Mesenchymal stem cell (in vitro differentiated cells and primary cell): ENCODE measurements at regions not wholly inside any gene's neighbourhood (a gene's known extent, or its start where the extent isn't known, plus 50 kb on each side); places are given as distances from the start of the nearest gene placed in this dataset.

ENCODE experiments used
- DNase-seq: peaks from one replicate; pipeline ENCODE4 v3.0.0-alpha.2; 2013
- H2AFZ ChIP-seq: one replicate; pipeline ENCODE4 v1.6.1; 2013; ENCODE audit warnings: low read depth, mild to moderate bottlenecking, control low read depth, inconsistent platforms, low read length, moderate library complexity
- H2AK5ac ChIP-seq: 2 replicates; pipeline ENCODE4 v1.6.1; 2013; ENCODE audit warnings: low read length, moderate library complexity, mild to moderate bottlenecking, inconsistent platforms; ENCODE audit not compliant: severe bottlenecking
- H2BK120ac ChIP-seq: one replicate; pipeline ENCODE4 v1.6.1; 2013; ENCODE audit warnings: low read depth, mild to moderate bottlenecking, inconsistent platforms, low read length, moderate library complexity
- H2BK12ac ChIP-seq, 2 experiments: one replicate each; pipeline ENCODE4 v1.6.1; 2013; ENCODE audit warnings: inconsistent platforms in 2 of 2, low read length in 2 of 2, mild to moderate bottlenecking in 2 of 2, moderate library complexity in 2 of 2, control low read depth in 1 of 2
- H2BK15ac ChIP-seq: one replicate; pipeline ENCODE4 v1.6.1; 2013; ENCODE audit warnings: mild to moderate bottlenecking, low read depth, inconsistent platforms; ENCODE audit not compliant: poor library complexity, severe bottlenecking
- H2BK5ac ChIP-seq: 2 replicates; pipeline ENCODE4 v1.6.1; 2013; ENCODE audit warnings: low read depth, mild to moderate bottlenecking, low read length, control low read depth, inconsistent platforms; ENCODE audit not compliant: poor library complexity, severe bottlenecking
- H3K14ac ChIP-seq, 2 experiments: one replicate each; pipeline ENCODE4 v1.6.1; 2013; ENCODE audit warnings: inconsistent platforms in 2 of 2, low read length in 2 of 2, control low read depth in 1 of 2, mild to moderate bottlenecking in 1 of 2, moderate library complexity in 1 of 2
- H3K18ac ChIP-seq, 2 experiments: one replicate each; pipeline ENCODE4 v1.6.1; 2013; ENCODE audit warnings: inconsistent platforms in 2 of 2, low read length in 2 of 2, control low read depth in 1 of 2, low read depth in 1 of 2, mild to moderate bottlenecking in 1 of 2
- H3K23ac ChIP-seq, 2 experiments: one replicate each; pipeline ENCODE4 v1.6.1; 2013; ENCODE audit warnings: inconsistent platforms in 2 of 2, low read length in 2 of 2, mild to moderate bottlenecking in 2 of 2, moderate library complexity in 2 of 2, control low read depth in 1 of 2
- H3K27ac ChIP-seq: 2 replicates; pipeline ENCODE4 v1.5.1; 2013; ENCODE audit warnings: mild to moderate bottlenecking, moderate library complexity, low read length, control low read depth, inconsistent platforms; ENCODE audit not compliant: poor library complexity, severe bottlenecking
- H3K27me3 ChIP-seq, 2 experiments: 2 replicates each; pipeline versions ENCODE4 v1.6.1 to v1.7.0; 2013; ENCODE audit warnings: low read length in 2 of 2, mild to moderate bottlenecking in 2 of 2, moderate library complexity in 2 of 2, control low read depth in 1 of 2, inconsistent platforms in 1 of 2; ENCODE audit not compliant: control insufficient read depth in 1 of 2, insufficient read depth in 1 of 2
- H3K36me3 ChIP-seq, 2 experiments: 2 replicates each; pipeline versions ENCODE4 v1.6.1 to v1.7.0; 2013; ENCODE audit warnings: low read length in 2 of 2, control low read depth in 1 of 2, inconsistent platforms in 1 of 2, low read depth in 1 of 2, mild to moderate bottlenecking in 1 of 2; ENCODE audit not compliant: insufficient read depth in 2 of 2, control insufficient read depth in 1 of 2
- H3K4ac ChIP-seq, 2 experiments: one replicate each; pipeline ENCODE4 v1.6.1; 2013; ENCODE audit warnings: inconsistent platforms in 2 of 2, low read length in 2 of 2, mild to moderate bottlenecking in 2 of 2, moderate library complexity in 2 of 2, control low read depth in 1 of 2, low read depth in 1 of 2
- H3K4me1 ChIP-seq: 2 replicates; pipeline ENCODE4 v1.6.1; 2013; ENCODE audit warnings: low read depth, low read length, control low read depth; ENCODE audit not compliant: control insufficient read depth, insufficient read depth
- H3K4me2 ChIP-seq: 2 replicates; pipeline ENCODE4 v1.6.1; 2013; ENCODE audit warnings: low read length, mild to moderate bottlenecking, inconsistent platforms; ENCODE audit not compliant: poor library complexity, severe bottlenecking
- H3K4me3 ChIP-seq, 2 experiments: 2 replicates each; pipeline versions ENCODE4 v1.5.1 to v1.7.0; 2013; ENCODE audit warnings: low read length in 2 of 2, mild to moderate bottlenecking in 2 of 2, control low read depth in 1 of 2, low read depth in 1 of 2; ENCODE audit not compliant: insufficient read depth in 1 of 2
- H3K79me1 ChIP-seq: replicated peaks from 2 replicates; pipeline ENCODE4 v1.6.1; 2013; ENCODE audit warnings: mild to moderate bottlenecking, control low read depth, low read length, inconsistent platforms; ENCODE audit not compliant: poor library complexity, severe bottlenecking
- H3K9ac ChIP-seq: 2 replicates; pipeline ENCODE4 v1.7.0; 2013; ENCODE audit warnings: mild to moderate bottlenecking, low read length, moderate library complexity
- H3K9me3 ChIP-seq: 2 replicates; pipeline ENCODE4 v1.7.0; 2013; ENCODE audit warnings: mild to moderate bottlenecking, low read length; ENCODE audit not compliant: control insufficient read depth
- H4K8ac ChIP-seq: one replicate; pipeline ENCODE4 v1.6.1; 2013; ENCODE audit warnings: inconsistent platforms, mild to moderate bottlenecking, low read length, moderate library complexity
- H4K91ac ChIP-seq: one replicate; pipeline ENCODE4 v1.6.1; 2013; ENCODE audit warnings: mild to moderate bottlenecking, low read length, inconsistent platforms
- WGBS: methylation state at CpG from one replicate; pipeline ENCODE4 v1.1.7; 2013; ENCODE audit warnings: mixed read lengths; 5-methylcytosine and 5-hydroxymethylcytosine counted together

DNA sequence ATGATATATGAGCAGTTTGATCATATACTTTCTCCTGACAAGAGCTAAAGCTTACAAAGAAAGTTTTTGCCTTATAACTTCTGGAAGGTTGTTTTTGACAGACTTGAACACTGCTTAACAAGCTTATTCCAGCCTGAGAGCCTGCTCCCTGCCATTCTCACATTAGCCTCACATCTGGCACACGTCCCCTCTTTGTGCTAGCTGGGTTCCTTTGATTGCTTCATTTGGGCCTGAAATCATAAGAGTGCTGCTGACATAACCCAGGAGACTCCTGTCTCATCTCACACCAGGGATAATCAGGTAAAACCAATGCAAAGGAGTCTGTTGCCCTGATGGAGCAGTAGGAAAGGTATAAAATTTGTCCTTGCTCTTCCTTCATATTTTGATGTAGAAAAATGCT is 1411.7 kb upstream of the B3GALT2 start:
- Histone ChIP-seq H2BK120ac (no peak overlapping the region), H2AFZ (no peak overlapping the region), H3K23ac (no peak overlapping the region), H3K18ac (no peak overlapping the region), H3K9ac (no peak overlapping the region), H2BK12ac (no peak overlapping the region), H3K79me1 (no peaks in the 10 kb centered on the region), H2AK5ac (no peak overlapping the region), H2BK5ac (no peak overlapping the region), H3K4me1 (no peaks in the 10 kb centered on the region), H3K27ac (no peak overlapping the region), H3K14ac (no peak overlapping the region), H2BK15ac (no peak overlapping the region), H3K36me3 (no peaks in the 10 kb centered on the region), H3K9me3 (peaks cover 4% of the 10 kb centered on the region), H3K4me3 (no peak overlapping the region), H3K4ac (no peak overlapping the region), H3K4me2 (no peak overlapping the region), H4K8ac (no peak overlapping the region), H3K27me3 (no peaks in the 10 kb centered on the region), H4K91ac (no peak overlapping the region)
- WGBS: 36% methylated on average over 1 of the region's 1 CpG
- no peak for DNase-seq

DNA sequence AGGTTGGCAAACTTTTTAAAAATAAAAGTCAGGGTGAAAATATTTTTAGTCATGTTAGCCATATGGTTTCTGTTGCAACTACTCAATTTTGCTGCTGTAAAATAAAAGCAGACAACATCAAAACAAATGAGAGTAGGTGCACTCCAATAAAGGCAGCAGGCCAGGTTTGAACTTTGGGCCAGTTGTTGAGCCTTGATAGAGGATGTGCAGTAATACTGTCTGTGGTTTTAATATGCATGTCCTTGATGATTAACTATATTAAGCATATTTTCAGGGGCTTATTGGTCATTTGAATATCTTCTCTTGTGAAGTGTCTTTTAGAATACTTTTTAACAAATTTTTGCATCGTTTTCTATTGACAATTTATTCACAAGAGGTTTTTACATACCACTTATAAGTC is 1399.9 kb upstream of the B3GALT2 start:
- no peak overlapping the region for H2BK12ac ChIP-seq
- H3K4ac ChIP-seq: no peak overlapping the region
- no peak overlapping the region for H2BK15ac ChIP-seq
- no peak overlapping the region for H4K91ac ChIP-seq
- no peak overlapping the region for H2BK120ac ChIP-seq
- H2BK5ac ChIP-seq: no peak overlapping the region
- H3K14ac ChIP-seq: no peak overlapping the region
- no CpG with 5 or more reads among the region's 1 CpG for WGBS
- no peak overlapping the region for H2AFZ ChIP-seq
- no peak overlapping the region for H2AK5ac ChIP-seq
- no peaks in the 10 kb centered on the region for H3K79me1 ChIP-seq
- H3K36me3 ChIP-seq: no peaks in the 10 kb centered on the region
- H3K9ac ChIP-seq: no peak overlapping the region
- no peak overlapping the region for H4K8ac ChIP-seq
- no peak overlapping the region for H3K4me2 ChIP-seq
- no peak overlapping the region for H3K23ac ChIP-seq
- DNase-seq: no peak
- H3K4me3 ChIP-seq: no peak overlapping the region
- no peak overlapping the region for H3K18ac ChIP-seq
- no peaks in the 10 kb centered on the region for H3K4me1 ChIP-seq
- H3K27me3 ChIP-seq: no peaks in the 10 kb centered on the region
- H3K27ac ChIP-seq: no peak overlapping the region
- peaks cover 40% of the 10 kb centered on the region for H3K9me3 ChIP-seq

DNA sequence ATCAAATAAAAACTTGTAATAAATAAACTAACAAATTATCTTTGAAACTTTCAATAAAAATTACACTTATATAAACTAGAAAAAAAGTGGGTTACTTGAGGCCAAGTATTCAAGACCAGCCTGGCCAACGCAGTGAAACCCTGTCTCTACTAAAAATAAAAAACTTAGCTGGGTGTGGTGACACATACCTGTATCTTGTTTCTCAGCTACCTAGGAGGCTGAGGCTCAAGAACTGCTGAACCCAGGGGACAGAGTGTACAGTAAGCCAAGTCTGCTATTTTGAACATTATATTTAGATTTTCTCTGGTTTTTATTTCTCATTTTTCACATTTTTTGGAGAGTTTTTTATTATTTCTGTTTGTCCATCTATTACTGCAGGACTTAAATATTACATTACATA is 1397.6 kb upstream of the B3GALT2 start:
- no peak overlapping the region for H3K27ac ChIP-seq
- no peak overlapping the region for H3K4ac ChIP-seq
- no peak overlapping the region for H2AK5ac ChIP-seq
- no peaks in the 10 kb centered on the region for H3K4me1 ChIP-seq
- DNase-seq: no peak
- no peak overlapping the region for H4K91ac ChIP-seq
- H2BK5ac ChIP-seq: no peak overlapping the region
- H2AFZ ChIP-seq: no peak overlapping the region
- no peak overlapping the region for H2BK15ac ChIP-seq
- H3K79me1 ChIP-seq: no peaks in the 10 kb centered on the region
- no peak overlapping the region for H3K4me3 ChIP-seq
- WGBS: 83% methylated on average over 1 of the region's 1 CpG
- no peak overlapping the region for H3K18ac ChIP-seq
- H3K14ac ChIP-seq: no peak overlapping the region
- H2BK12ac ChIP-seq: no peak overlapping the region
- H2BK120ac ChIP-seq: no peak overlapping the region
- no peak overlapping the region for H3K23ac ChIP-seq
- no peaks in the 10 kb centered on the region for H3K36me3 ChIP-seq
- no peak overlapping the region for H3K9ac ChIP-seq
- no peak overlapping the region for H3K4me2 ChIP-seq
- H3K9me3 ChIP-seq: peaks cover 34% of the 10 kb centered on the region
- no peak overlapping the region for H4K8ac ChIP-seq
- no peaks in the 10 kb centered on the region for H3K27me3 ChIP-seq

DNA sequence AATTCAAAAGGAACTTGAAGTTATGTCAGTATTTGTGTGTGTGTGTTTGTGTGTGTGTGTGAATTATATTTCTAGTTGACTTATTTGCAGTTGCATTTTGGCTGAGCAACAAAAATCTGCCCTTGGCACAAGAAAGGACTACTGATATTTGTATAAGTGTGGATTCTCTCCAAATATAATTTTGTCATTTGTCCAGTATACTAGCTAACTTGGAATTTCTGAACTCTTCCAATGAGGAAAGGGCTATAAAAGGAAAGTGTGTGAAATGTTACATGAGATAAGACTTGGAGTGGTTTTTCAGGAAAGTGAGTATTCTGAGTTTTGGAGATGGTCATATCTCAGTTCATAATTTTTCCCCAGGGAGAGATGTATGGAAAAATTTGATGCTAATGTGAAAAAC is 1384.1 kb upstream of the B3GALT2 start:
- Histone ChIP-seq H3K4ac (no peak overlapping the region), H3K4me1 (no peaks in the 10 kb centered on the region)

More for the DNA sequence above, 1384.1 kb upstream of the B3GALT2 start:
- H3K27ac ChIP-seq: no peak overlapping the region
- H3K9ac ChIP-seq: no peak overlapping the region
- no peak overlapping the region for H2AK5ac ChIP-seq
- no peak overlapping the region for H3K18ac ChIP-seq
- no peak overlapping the region for H3K4me3 ChIP-seq
- H3K79me1 ChIP-seq: no peaks in the 10 kb centered on the region
- no peaks in the 10 kb centered on the region for H3K36me3 ChIP-seq
- H3K14ac ChIP-seq: no peak overlapping the region
- no peak overlapping the region for H2BK15ac ChIP-seq
- no peak overlapping the region for H3K23ac ChIP-seq
- no peak overlapping the region for H4K8ac ChIP-seq
- no peak overlapping the region for H3K4me2 ChIP-seq
- H2BK12ac ChIP-seq: no peak overlapping the region
- H3K9me3 ChIP-seq: peaks cover 43% of the 10 kb centered on the region
- no peak overlapping the region for H4K91ac ChIP-seq
- no peak overlapping the region for H2BK5ac ChIP-seq
- H2AFZ ChIP-seq: no peak overlapping the region
- H3K27me3 ChIP-seq: no peaks in the 10 kb centered on the region
- no peak for DNase-seq
- H2BK120ac ChIP-seq: no peak overlapping the region
